HFF-Myc (cell line): ENCODE measurements at regions not wholly inside any gene's neighbourhood (a gene's known extent, or its start where the extent isn't known, plus 50 kb on each side); places are given as distances from the start of the nearest gene placed in this dataset.

Source experiments
- DNase-seq: peaks from one replicate; pipeline ENCODE4 v3.0.0-alpha.2; 2011; ENCODE audit warnings: low read depth; ENCODE audit errors: extremely low read depth
- H3K4me3 ChIP-seq: replicated peaks from 2 replicates; pipeline ENCODE4 v1.5.1; 2011; ENCODE audit warnings: low read depth, mild to moderate bottlenecking, control low read depth, low read length
- CTCF ChIP-seq: IDR thresholded peaks from 2 replicates; pipeline ENCODE4 v1.5.1; 2012; ENCODE audit warnings: mild to moderate bottlenecking, low read depth, low read length, control low read depth; ENCODE audit errors: missing control alignments

- H3K4me3 ChIP-seq, result no peak overlapping the region
- TF ChIP-seq CTCF, result no peak
- no peak for DNase-seq
Measured at GRCh38 chr10:83354456-83354855, 784.9 kb upstream of the GHITM start.

- TF ChIP-seq CTCF, result no peak
- DNase-seq, result no peak
- no peak overlapping the region for H3K4me3 ChIP-seq
Measured at GRCh38 chr10:83357004-83357403, 782.3 kb upstream of the GHITM start.

- no peak overlapping the region for H3K4me3 ChIP-seq
- TF ChIP-seq CTCF, result no peak
- DNase-seq, result no peak
Measured at GRCh38 chr10:83357627-83358026, 781.7 kb upstream of the GHITM start.

GRCh38 chr10:83367036-83367435 lies 772.3 kb upstream of the GHITM start:
- TF ChIP-seq CTCF, result no peak
- H3K4me3 ChIP-seq, result no peak overlapping the region
- DNase-seq, result no peak

- no peak for TF ChIP-seq CTCF
- DNase-seq, result no peak
- no peak overlapping the region for H3K4me3 ChIP-seq
Measured at GRCh38 chr10:83371696-83372490, 767.4 kb upstream of the GHITM start.

- DNase-seq, result no peak
- TF ChIP-seq CTCF, result no peak
- no peak overlapping the region for H3K4me3 ChIP-seq
Measured at GRCh38 chr10:83372646-83373045, 766.7 kb upstream of the GHITM start.

- no peak overlapping the region for H3K4me3 ChIP-seq
- peak; percentile 18 for TF ChIP-seq CTCF
- no peak for DNase-seq
Measured at GRCh38 chr10:83373671-83374070, 765.6 kb upstream of the GHITM start.
